SK-N-SH (cell line): ENCODE measurements at regions not wholly inside any gene's neighbourhood (a gene's known extent, or its start where the extent isn't known, plus 50 kb on each side); places are given as distances from the start of the nearest gene placed in this dataset.

Experiments used
- CTCF ChIA-PET: fragments of 300-600, 350-600 bp; formaldehyde crosslinking; extraction: SDS; loops from one replicate; lab custom pipeline; 2021; lab: Yijun Ruan, JAX
- POLR2A ChIA-PET: fragments of 350-600 bp; sonication (Branson Sonifier 250); formaldehyde crosslinking; extraction: SDS; loops from one replicate; lab custom pipeline; 2020; ENCODE audit warnings: antibody characterized with exemption, inconsistent platforms; lab: Yijun Ruan, JAX
- DNase-seq: peaks from one replicate; pipeline ENCODE4 v3.0.0; 2012
- H2AFZ ChIP-seq: fragments of 200-600 bp; sonication (generic); 2 replicates; pipeline ENCODE4 v1.8.1; 2016; ENCODE audit warnings: antibody characterized with exemption, mild to moderate bottlenecking, low read depth
- H3F3A ChIP-seq: fragments of 200-600 bp; sonication (generic); replicated peaks from 2 replicates; pipeline ENCODE3; 2016; ENCODE audit warnings: antibody characterized with exemption, mild to moderate bottlenecking; ENCODE audit not compliant: insufficient read depth
- H3K27ac ChIP-seq, 2 experiments: fragments of 200-500 bp in 1 of 2; fragments of 200-600 bp in 1 of 2; sonication (Bioruptor generic) in 1 of 2; sonication (generic), shearing (Covaris generic) in 1 of 2; 2 replicates each; pipeline versions ENCODE4 v1.5.1 to v1.6.1; 2014 to 2016; ENCODE audit warnings: low read depth in 2 of 2, inconsistent platforms in 1 of 2, low read length in 1 of 2, mild to moderate bottlenecking in 1 of 2, mixed read lengths in 1 of 2
- H3K27me3 ChIP-seq: fragments of 200-600 bp; sonication (generic), shearing (Covaris generic); 2 replicates; pipeline ENCODE4 v1.6.1; 2016; ENCODE audit warnings: mixed run types; ENCODE audit not compliant: insufficient read depth
- H3K36me3 ChIP-seq, 2 experiments: fragments of 200-500 bp in 1 of 2; fragments of 200-600 bp in 1 of 2; sonication (Bioruptor generic) in 1 of 2; sonication (generic) in 1 of 2; replicated peaks in 1 of 2; 2 replicates each; pipeline versions ENCODE3 to v1.5.1; 2014 to 2016; ENCODE audit warnings: low read length in 1 of 2, mild to moderate bottlenecking in 1 of 2; ENCODE audit not compliant: insufficient read depth in 2 of 2, control insufficient read depth in 1 of 2
- H3K4me1 ChIP-seq, 2 experiments: fragments of 200-500 bp in 1 of 2; fragments of 200-600 bp in 1 of 2; sonication (Bioruptor generic) in 1 of 2; sonication (generic), shearing (Covaris generic) in 1 of 2; 2 replicates each; pipeline versions ENCODE4 v1.5.1 to v1.6.1; 2014 to 2016; ENCODE audit warnings: low read depth in 1 of 2, low read length in 1 of 2, mixed run types in 1 of 2; ENCODE audit not compliant: insufficient read depth in 2 of 2, control insufficient read depth in 1 of 2
- H3K4me2 ChIP-seq: fragments of 200-600 bp; sonication (generic), shearing (Covaris generic); 2 replicates; pipeline ENCODE4 v1.6.1; 2017; ENCODE audit warnings: mixed run types
- H3K4me3 ChIP-seq, 2 experiments: fragments of 200-500 bp in 1 of 2; fragments of 200-600 bp in 1 of 2; sonication (Bioruptor generic) in 1 of 2; sonication (generic), shearing (Covaris generic) in 1 of 2; 2 replicates each; pipeline versions ENCODE4 v1.5.1 to v1.8.1; 2014 to 2016; ENCODE audit warnings: low read depth in 2 of 2, inconsistent platforms in 1 of 2, low read length in 1 of 2, mild to moderate bottlenecking in 1 of 2, mixed read lengths in 1 of 2, moderate library complexity in 1 of 2
- H3K79me2 ChIP-seq: fragments of 200-600 bp; sonication (generic); 2 replicates; pipeline ENCODE4 v1.8.1; 2017; ENCODE audit warnings: mild to moderate bottlenecking; ENCODE audit not compliant: insufficient read depth
- H3K9ac ChIP-seq: fragments of 200-600 bp; sonication (generic); 2 replicates; pipeline ENCODE4 v1.6.1; 2017; ENCODE audit warnings: mixed run types
- H3K9me2 ChIP-seq: fragments of 200-600 bp; sonication (generic); 2 replicates; pipeline ENCODE4 v1.6.1; 2017; ENCODE audit warnings: mixed run types
- H3K9me3 ChIP-seq: fragments of 200-600 bp; sonication (generic); 2 replicates; pipeline ENCODE4 v1.6.1; 2017; ENCODE audit warnings: mixed run types, mild to moderate bottlenecking, moderate library complexity
- H4K20me1 ChIP-seq: fragments of 200-600 bp; sonication (generic); 2 replicates; pipeline ENCODE4 v1.6.1; 2017; ENCODE audit warnings: mild to moderate bottlenecking, mixed run types; ENCODE audit not compliant: insufficient read depth
- ELF1 ChIP-seq: IDR thresholded peaks from 2 replicates; pipeline ENCODE4 v1.4.0; 2012
- EP300 ChIP-seq, 2 experiments: IDR thresholded peaks; 2 replicates each; pipeline versions ENCODE4 v1.4.0 to v1.6.1; 2012; ENCODE audit warnings: borderline replicate concordance in 1 of 2, low read depth in 1 of 2, low read length in 1 of 2
- GABPA ChIP-seq: IDR thresholded peaks from 2 replicates; pipeline ENCODE4 v1.4.0; 2012; ENCODE audit warnings: low read depth, mild to moderate bottlenecking
- GATA2 ChIP-seq: sonication (generic); formaldehyde crosslinking; IDR thresholded peaks from 2 replicates; pipeline ENCODE4 v1.5.0; 2020; ENCODE audit warnings: mild to moderate bottlenecking, missing genetic modification reagents
- IRF3 ChIP-seq: fragments of 150-350 bp; IDR thresholded peaks from 2 replicates; pipeline ENCODE4 v1.6.1; 2016; ENCODE audit warnings: mild to moderate bottlenecking, low read depth, low read length
- JUND ChIP-seq: IDR thresholded peaks from 2 replicates; pipeline ENCODE4 v1.4.0; 2012
- MAX ChIP-seq: IDR thresholded peaks from 2 replicates; pipeline ENCODE4 v1.4.0; 2012; ENCODE audit warnings: low read depth
- NFIC ChIP-seq: IDR thresholded peaks from 2 replicates; pipeline ENCODE4 v1.4.0; 2012; ENCODE audit warnings: borderline replicate concordance
- NRF1 ChIP-seq: IDR thresholded peaks from 2 replicates; pipeline ENCODE4 v1.6.1; 2012; ENCODE audit warnings: low read depth, mild to moderate bottlenecking, low read length
- RCOR1 ChIP-seq: fragments of 150-350 bp; IDR thresholded peaks from 2 replicates; pipeline ENCODE4 v1.6.1; 2017; ENCODE audit warnings: antibody characterized with exemption, low read length
- RFX5 ChIP-seq: IDR thresholded peaks from 2 replicates; pipeline ENCODE4 v1.6.1; 2012; ENCODE audit warnings: mild to moderate bottlenecking, improper control_type of control experiment, low read length
- SMC3 ChIP-seq: IDR thresholded peaks from 2 replicates; pipeline ENCODE4 v1.6.1; 2012; ENCODE audit warnings: low read depth, low read length, improper control_type of control experiment
- TCF12 ChIP-seq: IDR thresholded peaks from 2 replicates; pipeline ENCODE4 v1.4.0; 2012
- USF1 ChIP-seq: IDR thresholded peaks from 2 replicates; pipeline ENCODE4 v1.4.0; 2012; ENCODE audit warnings: low read depth, borderline replicate concordance
- WGBS: methylation state at CpG from one replicate; pipeline ENCODE4 v1.1.6; 2017; ENCODE audit warnings: low lambda C conversion rate; 5-methylcytosine and 5-hydroxymethylcytosine counted together

GRCh38 chr4:96459105-96459504, 619.2 kb downstream of the PDHA2 start:
- H3K9me3 ChIP-seq, result no peaks in the 10 kb centered on the region
- H3K27me3 ChIP-seq, result no peaks in the 10 kb centered on the region
- no peaks in the 10 kb centered on the region; a peak in 1 of 4 replicates for H3K4me1 ChIP-seq
- no peak for DNase-seq
- no peaks in the 10 kb centered on the region for H3K9me2 ChIP-seq
- TF ChIP-seq NFIC (no peak), RFX5 (no peak), NRF1 (no peak), EP300 (IDR thresholded peaks at IDR 0.05; ENCODE audit: borderline replicate concordance in 1 of 2, low read depth in 1 of 2, low read length in 1 of 2) (no peak), MAX (no peak), ELF1 (no peak), IRF3 (no peak), JUND (no peak), GABPA (no peak), TCF12 (no peak), RCOR1 (no peak)
- H3K36me3 ChIP-seq, result no peaks in the 10 kb centered on the region
- H3K4me2 ChIP-seq, result no peak overlapping the region
- no peak overlapping the region for H2AFZ ChIP-seq
- H4K20me1 ChIP-seq, result no peaks in the 10 kb centered on the region
- POLR2A ChIA-PET, result no interaction called here
- no peaks in the 10 kb centered on the region for H3K79me2 ChIP-seq
- H3K4me3 ChIP-seq, result no peak overlapping the region
- 33% methylated on average over 1 of the region's 1 CpG for WGBS
- no peak overlapping the region for H3K27ac ChIP-seq
- CTCF ChIA-PET, result no interaction called here
- no peak overlapping the region for H3K9ac ChIP-seq
- H3F3A ChIP-seq, result no peaks in the 10 kb centered on the region

GRCh38 chr4:96465834-96466233, 625.9 kb downstream of the PDHA2 start:
- H3K4me1 ChIP-seq, result no peaks in the 10 kb centered on the region
- no peaks in the 10 kb centered on the region for H3K9me3 ChIP-seq
- H3K36me3 ChIP-seq, result no peaks in the 10 kb centered on the region
- H3K9ac ChIP-seq, result no peak overlapping the region
- no peak for DNase-seq
- H3K4me3 ChIP-seq, result no peak overlapping the region
- H3K27me3 ChIP-seq, result no peaks in the 10 kb centered on the region
- ChIA-PET POLR2A (no interaction called here), CTCF (no interaction called here)
- no peak overlapping the region for H2AFZ ChIP-seq
- TF ChIP-seq USF1 (no peak), GABPA (no peak), TCF12 (no peak), IRF3 (no peak), RCOR1 (no peak), GATA2 (no peak), SMC3 (no peak)
- WGBS, result 17% methylated on average over 2 of the region's 2 CpGs
- H3F3A ChIP-seq, result no peaks in the 10 kb centered on the region
- no peaks in the 10 kb centered on the region for H4K20me1 ChIP-seq
- H3K4me2 ChIP-seq, result no peak overlapping the region
- H3K27ac ChIP-seq, result no peak overlapping the region
- H3K9me2 ChIP-seq, result no peaks in the 10 kb centered on the region
- no peaks in the 10 kb centered on the region for H3K79me2 ChIP-seq
